ENCODE measurements at regions not wholly inside any gene's neighbourhood (a gene's known extent, or its start where the extent isn't known, plus 50 kb on each side); places are given as distances from the start of the nearest gene placed in this dataset.

DNA sequence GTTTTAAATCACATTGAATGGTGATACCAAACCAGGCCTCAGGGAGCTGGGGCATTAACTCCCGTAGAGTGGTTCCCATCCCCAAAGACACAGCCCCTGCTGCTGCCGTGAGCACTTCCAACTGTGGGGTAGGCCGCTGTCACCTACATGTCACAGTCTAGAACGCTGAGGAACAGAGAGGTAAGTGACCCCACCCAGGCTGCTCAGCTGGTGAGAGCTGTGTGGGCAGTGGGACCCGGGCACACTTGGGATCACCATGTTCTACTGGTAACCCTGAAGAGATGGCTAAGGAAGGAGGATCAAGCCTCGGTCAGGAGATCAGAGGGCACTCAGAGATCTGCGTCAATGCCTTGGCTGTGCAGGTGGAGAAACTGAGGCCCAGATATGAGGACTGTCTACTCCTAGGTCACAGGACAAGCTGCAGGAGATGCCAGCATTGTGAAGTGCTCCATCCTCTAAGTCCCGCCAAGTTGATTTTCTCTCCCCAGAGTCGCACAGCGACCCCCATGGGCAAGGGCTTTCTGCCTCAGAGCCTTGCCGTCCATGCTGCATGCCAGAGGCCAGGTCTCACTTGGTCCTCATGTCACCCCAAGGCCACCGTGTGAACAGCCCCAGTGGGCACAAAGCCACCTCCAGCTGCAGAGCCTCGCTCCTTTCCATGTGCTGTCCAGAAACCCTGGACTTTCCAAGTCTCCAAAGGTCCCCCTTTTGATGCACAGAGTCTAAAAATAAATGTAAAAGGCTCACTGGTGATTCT, 144.2 kb upstream of the OTOS start:
- no peak for DNase-seq (ENCODE audit: low read depth)

DNA sequence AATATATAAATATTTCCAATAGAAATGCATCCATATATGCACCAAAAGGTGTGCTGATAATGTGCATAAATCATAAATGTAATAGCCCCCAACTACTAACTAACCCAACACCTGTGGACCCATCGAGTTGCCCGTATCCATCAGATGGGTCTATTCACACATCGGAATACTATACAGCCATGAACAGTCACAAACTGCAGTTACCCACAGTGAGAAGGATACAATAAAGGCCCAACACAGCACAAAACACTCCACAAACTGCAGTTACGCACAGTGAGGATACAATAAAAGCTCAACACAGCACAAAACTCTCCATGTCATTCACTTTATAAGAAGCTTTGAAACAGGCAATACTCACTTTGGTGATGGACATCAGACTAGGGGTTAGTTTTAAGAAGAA, 145.3 kb upstream of the OTOS start:
- DNase-seq (ENCODE audit: low read depth), result no peak

DNA sequence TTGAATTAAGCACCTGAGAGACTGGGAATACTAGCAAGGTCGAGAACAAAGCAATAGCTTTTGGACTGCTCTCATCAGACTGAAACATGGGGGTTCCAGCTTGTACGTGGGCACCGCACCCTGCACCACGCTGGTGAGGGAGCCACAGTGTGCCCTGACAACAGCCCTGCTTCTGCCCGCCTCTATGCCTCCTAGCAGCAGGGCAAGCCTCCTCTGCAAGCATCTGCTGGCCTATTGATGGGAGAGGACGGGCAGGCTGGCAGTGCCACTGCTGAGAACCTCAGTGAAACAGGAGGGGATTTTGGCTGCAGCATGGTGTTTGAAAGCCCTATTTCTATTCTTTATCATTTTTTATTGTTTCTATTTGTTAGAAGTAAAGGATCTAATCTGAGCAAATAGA, 146.1 kb upstream of the OTOS start:
- DNase-seq (ENCODE audit: low read depth), result no peak

DNA sequence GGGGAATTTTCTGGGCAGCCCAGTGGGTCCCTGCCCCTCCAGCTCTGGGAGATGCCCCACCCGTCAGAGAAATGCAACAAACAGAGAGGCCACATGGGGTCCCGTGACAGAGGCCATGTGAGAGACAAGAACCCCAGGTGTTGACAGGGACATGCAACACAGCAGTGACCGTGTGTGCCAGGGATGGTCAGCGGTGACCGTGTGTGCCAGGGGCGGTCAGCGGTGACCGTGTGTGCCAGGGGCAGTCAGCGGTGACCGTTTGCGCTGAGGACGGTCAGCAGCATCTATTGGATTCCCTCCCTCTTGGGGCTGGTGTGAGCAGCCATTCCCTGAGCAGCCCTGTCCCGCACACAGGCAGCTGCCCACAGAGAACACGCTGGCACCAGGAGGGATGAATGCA, 146.6 kb upstream of the OTOS start:
- no peak for DNase-seq (ENCODE audit: low read depth)

DNA sequence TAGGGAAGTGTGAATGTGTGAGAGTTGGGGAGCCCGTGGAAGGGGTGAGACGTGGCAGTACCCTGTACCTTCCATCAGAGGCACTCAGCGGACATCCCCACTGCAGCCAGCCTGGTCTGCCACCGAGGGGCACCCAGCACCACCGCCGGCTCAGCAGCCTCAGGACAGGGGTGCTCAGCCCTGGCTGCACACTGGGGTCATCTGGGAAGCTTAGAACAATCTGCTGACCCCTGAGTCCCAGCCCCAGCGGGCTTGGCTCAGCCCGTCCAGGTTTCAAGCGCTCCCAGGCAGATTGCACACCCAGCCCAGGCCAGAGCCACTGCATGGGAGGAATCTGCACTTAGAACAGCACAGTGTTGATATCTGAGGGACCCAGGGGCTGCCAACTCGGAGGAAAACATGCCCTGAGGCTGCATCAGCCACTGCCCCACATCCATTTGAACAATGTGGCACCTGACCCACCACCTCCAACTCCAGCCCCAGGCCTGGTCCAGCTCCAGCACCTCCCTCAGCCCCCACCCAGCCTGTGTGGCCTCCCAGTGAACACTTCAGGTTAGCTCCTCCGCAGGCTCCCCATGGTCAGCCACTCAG, 147.1 kb upstream of the OTOS start:
- DNase-seq (ENCODE audit: low read depth), result no peak

DNA sequence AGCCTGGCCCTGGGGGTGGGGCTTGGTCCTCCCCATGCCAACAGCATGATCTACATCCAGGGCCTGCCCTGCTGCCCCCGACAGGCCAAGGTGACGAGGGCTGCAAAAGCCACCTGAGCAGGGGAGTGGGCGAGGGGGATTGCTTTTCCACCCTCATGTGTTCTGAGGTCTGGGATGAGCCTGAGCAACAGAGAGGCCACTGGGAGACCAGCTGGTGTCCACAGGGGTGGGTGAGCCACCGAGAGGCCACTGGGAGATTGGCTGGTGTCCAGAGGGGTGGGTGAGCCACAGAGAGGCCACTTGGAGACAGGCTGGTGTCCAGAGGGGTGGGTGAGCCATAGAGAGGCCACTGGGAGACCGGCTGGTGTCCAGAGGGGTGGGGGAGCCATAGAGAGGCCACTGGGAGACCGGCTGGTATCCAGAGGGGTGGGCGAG, 147.4 kb upstream of the GPC1 start:
- no peak for DNase-seq (ENCODE audit: low read depth)

DNA sequence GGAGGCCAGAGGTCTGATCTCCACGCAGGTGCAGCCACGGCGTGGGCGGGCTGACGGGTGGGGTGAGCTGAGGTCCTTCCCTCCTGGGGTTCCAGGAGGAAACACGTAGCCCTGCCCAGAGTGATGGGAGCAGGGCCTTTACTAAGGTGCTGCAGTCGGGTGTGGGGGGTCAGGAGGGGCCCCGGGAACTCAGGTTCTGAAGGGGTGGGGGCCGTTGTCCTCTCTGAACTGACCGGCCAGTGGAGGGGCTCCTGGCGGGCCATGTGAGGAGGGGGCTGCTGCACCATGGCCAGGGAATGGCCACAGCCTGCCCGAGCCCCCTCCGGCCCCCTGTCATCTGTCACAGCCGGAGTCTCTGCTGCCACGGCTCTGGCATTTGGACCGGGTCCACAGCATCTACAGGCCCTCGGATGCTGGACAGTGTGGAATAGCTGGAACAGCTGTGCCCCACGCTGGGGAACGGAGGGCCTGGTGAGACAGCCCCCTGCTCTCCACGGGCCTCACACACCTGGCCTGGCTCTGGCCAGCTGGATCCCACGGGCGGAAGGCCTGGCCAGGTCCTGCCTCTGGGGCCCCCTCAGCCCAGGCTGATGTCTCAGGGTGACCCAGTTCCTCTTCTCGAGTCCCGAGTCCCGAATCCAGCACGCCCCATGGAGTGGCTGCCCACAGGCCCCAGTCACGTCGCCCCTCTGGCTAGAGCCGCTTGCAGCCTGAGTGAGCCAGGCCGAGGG, 145.6 kb upstream of the GPC1 start:
- DNase-seq (ENCODE audit: low read depth), result no peak

DNA sequence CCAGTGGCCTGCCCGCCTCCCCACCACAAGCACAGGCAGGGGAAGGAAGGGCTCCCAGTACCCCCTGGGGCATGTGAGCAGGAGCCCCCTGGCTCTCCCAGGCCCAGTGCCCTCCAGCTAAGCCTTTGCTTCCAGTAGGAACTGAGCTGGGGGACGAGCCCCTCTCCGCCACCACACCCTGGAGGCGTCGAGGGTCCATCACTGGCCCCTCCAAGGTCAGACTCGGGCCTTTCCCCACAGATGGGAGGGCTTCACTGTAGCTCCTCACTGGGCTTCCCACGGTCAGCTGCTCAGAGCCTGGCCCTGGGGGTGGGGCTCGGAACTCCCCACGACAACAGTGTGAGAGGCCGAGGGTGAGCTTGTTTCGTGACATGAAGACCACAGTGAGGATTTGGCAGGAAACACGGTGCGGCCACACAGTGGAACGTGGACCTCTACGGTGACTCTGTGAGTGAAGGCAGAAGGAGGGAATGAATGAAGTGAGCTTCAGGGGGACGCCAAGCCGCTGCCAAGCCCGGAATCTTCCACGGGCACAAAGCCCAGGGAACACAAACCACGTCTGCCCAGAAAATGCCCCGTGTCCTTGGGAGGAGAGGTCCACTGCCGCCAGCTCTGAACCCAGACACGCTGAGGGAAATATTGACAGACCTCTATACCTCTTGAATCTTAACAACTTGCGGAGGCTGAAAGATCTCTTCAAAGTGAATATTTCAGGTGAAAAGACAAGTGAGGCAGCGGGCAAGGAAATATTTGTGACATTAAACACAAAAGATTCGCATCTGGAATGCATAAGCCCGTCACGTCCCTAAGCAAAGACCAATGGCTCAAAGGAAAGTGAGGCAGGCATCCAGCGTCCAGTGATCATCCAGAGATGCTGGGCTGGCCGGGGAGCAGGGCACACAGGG, 144.8 kb upstream of the GPC1 start:
- DNase-seq (ENCODE audit: low read depth), result no peak

DNA sequence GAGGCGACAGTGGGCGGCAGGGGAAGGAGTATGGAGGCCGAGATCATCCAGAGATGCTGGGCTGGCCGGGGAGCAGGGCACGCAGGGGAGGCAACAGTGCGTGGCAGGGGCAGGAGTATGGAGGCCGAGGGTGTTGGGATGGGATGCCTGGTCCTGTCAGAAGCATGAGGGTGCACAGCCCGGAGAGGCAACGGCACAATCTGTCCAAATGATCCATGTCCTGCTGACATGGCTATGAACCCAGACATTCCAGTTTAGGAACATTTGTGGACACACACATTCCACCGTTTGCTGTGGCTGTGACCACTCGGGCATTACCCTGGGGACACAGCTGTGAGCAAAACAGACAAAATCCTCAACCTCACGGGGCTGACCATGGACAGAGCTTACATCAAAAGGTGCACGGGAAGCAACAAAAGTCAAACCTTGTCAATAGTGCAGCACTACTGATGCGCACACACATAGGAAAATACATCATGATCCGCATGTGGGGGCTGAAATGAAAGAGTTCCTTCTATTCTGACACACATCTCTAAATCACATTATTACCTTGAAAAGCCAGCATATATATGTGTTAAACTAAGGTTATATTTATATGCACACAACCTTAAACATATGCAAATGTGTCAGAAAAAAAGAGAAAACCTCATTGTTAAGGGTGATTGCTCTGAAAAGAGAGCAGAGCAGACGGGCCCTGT, 144.0 kb upstream of the GPC1 start:
- no peak for DNase-seq (ENCODE audit: low read depth)

DNA sequence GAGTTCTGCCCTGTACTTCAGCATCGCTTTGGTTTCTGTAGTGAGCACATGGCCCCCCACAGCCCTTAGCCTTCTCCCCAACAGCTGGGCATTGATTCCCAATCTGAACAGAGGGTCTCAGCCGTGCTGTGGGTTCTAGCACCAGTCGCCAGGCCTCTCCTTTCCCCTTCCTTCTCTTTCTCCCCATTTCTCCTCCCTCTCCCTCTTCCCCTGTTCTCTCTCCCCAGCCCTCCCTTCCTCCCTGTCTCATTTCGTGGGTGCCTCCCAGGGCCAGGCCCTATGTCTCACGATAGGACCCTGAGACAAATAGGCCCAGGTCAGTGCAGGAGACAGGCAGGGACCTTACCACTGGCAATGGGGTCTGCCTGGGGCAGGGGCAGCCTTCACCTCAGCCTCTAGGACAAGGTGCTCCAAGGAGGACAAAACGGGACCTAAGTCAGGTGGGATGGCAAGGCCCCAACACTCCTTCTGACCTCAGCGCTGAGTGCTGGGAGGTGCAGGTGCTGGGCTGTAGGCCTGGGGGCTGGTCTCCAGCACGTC, 143.4 kb upstream of the GPC1 start:
- DNase-seq (ENCODE audit: low read depth), result no peak

DNA sequence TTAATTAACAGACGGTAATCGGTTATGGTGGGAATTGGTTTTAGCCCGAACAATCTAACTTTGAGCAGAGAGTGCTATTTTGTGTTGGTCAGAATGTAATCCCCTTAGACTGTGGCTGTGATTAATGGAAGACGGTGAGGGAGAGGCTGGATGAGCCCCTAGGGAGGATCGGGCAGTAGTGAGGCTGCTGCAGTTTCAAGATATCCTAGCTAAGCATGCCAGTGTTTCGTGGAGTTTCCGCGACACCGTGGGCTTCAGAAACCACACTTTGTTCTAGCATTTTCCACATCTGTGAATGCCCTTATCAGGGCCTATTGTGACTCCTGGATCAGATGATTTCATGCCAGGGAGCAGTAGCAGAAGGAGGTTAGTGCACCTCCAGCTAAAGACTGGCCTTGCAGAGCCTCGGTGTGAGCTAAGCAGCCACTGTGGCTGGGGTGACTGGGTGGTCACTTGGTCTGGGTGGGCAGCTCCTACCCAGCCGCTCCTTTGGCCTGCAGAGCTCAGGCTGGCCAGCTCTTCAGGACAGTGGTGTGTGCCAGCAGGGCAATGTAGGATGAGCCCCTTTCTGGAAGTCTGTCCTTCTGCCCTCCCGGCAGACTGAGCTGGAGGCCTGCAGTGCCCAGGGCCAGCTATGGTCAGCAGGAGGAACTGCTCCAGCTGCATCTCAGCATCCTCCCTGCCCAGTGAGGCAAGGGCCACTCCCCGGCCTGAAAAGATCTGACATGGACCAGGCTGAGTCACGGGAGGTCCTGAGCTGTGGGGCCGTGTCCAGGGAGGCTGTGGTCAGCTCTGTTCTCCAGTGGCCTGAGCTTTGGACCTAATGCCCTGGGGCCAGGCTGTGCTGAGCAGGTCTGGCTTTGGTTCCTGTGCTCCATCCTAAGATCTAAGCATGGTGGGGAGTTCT, 142.6 kb upstream of the GPC1 start:
- DNase-seq (ENCODE audit: low read depth), result no peak

DNA sequence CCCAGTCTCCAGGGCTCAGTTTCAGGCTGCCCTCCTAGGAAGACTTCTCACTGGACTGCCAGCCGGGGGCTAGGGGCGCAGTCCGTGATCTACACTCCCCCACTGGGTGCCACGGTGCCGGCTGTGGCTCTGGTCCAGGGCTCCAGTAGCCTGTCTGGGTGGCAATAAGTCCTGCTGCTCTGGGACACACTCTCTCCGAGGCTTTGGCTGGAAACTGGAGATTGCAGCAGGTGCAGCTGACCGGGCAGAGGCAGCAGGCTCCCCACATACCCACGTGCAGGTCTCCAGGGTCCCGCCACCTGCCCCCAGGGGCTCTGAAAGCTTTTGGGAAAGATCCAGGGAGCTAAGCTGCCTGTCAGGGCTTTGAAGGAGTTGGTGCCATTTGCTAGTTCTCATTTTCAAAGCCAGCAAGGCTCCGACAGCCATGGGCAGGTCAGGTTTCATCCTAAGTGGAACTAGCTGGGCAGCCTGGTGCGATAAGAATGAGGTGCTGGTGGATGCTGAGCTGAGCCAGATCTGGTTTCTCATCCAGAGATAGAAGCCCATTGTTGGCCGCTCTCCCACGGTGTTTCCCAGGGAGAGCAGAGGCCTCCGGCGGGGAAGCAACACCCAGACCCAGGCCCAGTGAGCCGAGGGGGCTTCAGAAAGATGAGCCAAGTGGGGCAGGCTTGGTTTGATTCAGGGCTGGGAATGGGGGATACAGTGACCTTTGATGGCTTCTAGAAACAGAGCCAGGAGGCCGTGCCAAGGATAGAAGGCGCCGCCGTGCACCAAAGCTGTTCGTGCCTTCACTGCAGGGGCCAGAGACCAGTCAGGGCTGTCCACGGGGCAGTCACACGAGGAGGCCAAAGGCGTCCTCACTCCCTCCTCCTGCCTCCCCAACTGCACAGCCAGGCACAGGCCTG, 141.7 kb upstream of the GPC1 start:
- DNase-seq (ENCODE audit: low read depth), result no peak

DNA sequence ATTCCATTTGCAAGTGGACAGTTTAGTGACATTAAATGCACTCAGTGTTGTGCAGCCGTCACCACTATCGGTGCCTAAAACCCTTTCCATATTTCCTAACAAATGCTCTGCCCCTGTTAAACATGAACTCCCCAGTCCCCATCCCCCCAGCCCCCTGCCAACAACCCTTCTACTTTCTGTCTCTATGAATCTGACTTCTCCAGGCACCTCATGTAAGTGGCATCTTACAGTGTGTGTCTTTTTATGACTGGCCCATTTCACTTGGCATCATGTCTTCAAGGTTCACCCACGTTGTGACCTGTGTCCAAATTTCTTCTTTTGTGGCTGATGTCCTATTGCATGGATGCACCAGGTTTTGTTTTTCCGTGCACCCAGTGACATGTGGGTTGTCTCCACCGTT, 140.9 kb upstream of the GPC1 start:
- no peak for DNase-seq (ENCODE audit: low read depth)

DNA sequence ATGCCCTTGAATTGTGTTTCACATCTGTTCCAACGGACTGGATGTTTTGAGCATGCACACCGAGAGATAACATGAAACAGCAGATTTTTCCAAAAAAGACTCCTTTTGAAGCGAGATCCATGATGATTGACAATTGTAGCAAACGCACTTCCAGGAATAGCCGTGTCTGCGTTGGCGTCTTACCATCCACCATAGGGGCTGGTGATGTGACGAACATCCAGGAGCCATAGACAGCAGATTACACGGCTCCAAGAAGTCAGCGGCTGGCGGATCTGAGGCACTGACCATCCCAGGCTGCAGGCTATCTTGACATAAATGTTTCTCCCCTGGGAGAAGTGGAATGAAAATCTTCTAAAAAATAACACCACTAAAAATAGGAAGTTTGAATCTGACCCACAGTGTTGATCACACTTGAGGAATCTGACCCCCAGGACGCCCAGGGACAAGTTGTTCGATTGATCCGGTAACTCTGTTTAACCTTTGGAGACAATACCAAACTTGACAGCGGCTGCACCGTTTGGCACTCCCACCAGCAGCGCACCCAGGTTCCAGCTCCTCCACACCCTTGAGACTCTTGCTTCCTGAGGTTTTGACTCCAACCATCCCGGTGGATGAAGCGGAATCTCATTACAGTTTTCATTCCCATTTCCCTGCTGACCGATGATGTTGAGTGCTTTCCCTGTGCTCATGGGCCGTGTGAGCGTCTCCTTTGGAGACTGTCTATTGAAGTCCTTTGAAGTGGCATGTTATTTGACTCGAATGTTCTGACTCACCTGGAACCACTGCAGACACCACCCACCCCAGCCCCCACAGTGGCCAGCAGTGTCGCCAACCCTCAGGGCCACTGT, 140.0 kb upstream of the GPC1 start:
- DNase-seq (ENCODE audit: low read depth), result no peak

DNA sequence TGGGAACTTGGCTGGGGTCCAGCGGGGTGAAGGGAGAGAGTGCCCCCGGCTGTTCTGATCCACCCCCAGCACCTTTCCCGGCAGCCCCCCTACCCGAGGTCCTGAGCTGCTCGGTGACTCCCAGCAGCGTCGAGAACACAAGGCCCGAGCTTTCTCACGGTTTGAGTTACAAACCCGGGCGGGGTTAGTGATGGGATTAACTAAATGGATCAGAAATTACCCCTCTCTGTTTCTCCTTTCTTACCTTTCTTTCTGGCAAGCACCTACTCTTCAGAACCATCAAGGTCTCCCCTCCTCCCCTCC, 139.4 kb upstream of the GPC1 start:
- no peak for DNase-seq (ENCODE audit: low read depth)

DNA sequence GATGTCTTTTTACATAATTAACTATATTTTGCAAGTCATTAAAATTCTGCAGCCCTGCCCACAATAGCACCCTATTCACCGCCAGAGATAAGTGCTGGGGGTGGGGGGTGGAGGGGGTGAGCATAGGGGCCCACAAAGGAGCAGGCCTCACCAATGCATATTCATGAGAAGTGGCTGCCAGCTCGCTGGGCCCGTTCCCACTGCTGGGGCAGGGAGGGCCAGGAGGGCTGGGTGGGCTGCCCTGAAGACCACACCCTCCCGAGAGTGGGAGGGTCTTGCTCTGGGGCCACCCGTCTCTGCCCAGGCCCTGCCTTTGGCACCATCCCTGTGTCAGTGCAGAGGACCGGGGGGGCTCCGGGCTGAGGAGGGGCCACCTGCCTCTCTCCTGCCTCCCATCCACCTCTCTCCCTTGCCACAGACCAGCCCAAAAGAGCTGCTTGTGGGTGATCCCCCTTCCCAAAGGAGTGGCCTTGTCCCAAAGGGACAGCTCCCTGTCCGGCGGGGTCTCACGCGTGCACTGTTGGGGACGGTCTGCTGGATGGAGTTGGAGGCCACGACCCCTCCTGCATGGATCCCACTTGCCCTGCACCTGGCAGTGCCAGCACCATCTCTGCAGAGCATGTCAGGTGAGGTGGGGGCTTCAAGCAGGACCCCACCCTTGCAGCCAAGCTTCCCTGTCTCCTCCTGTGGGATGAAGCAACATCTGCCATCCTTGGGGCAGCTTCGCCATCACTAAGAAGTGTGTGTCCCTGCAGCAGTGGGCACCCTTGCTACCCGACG, 138.8 kb upstream of the GPC1 start:
- no peak for DNase-seq (ENCODE audit: low read depth)

DNA sequence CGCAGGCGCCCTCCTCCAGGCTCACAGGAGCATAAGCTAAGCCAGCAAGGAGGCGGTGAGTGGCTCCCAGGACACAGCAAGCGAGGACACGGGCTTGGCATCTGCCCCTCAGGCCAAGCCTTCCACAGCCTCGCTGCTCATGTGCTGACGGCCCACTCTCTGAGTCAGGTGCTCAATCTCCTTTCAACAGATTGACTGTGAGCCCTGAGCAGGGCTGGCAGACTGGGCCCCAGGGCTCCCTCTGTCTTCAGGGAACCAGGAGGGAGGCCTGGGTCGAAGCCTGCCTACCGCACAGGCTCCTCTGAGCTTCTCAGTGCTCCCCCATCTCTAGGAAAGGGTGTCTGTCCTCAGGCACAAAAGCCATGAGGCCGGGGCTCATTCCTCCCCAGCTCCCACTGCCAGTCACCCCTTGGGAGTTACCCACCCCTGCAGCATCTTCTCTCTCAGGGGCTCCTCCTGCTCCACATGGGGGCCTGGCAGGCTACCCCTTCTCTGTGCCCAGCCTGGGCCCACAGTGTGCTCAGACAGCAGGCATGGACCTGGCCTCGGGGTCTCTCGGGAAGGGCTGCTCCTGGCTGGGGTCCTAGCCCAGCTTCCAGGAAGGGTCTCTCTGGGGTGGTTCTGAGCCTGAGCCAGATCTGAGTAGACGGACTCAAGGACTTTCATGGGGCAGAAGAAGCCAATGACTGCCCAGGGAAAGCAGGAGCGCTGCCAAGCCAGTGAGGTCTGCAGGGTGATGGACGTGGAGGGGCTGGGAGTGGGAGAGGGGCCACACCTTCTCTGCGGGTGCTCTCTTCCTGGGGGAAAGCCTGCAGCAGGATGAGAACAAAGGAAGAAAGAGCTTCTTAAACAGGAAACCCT, 138.0 kb upstream of the GPC1 start:
- no peak for DNase-seq (ENCODE audit: low read depth)
